A673 (cell line): ENCODE measurements at regions not wholly inside any gene's neighbourhood (a gene's known extent, or its start where the extent isn't known, plus 50 kb on each side); places are given as distances from the start of the nearest gene placed in this dataset.

Experiments
- CTCF ChIP-seq: fragments of 300-800, 200-600 bp; sonication (generic); conservative IDR thresholded peaks from 2 replicates; pipeline ENCODE4 v1.5.1; 2017; ENCODE audit warnings: low read depth, mild to moderate bottlenecking, antibody characterized with exemption, low read length, moderate library complexity, mixed read lengths
- EZH2 ChIP-seq: fragments of 200-600 bp; sonication (generic); IDR thresholded peaks from 2 replicates; pipeline ENCODE4 v1.6.1; 2017; ENCODE audit warnings: borderline replicate concordance, low read depth, mild to moderate bottlenecking, mixed read lengths, antibody characterized with exemption, low read length; ENCODE audit not compliant: poor library complexity, severe bottlenecking

DNA sequence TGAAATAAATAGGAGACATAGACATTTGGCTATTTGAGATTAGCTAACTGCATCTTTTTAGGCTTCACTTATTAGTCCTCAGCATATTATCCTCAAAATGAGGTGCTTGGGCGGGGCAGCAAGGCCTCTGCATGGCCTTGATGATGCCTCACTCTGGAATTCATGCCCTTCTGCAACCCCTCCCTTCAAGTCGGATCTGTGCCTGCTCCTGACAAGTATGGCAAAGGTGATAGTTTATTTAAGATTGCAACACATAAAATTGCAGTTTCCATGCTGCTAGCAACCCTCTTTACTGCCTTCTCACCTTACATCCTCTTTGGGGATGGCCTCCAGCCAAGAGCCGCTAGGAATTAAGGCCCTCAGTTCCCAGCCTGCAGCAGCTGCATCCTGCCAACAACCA lies 241.3 kb upstream of the ADARB2 start:
- TF ChIP-seq CTCF (no peak), EZH2 (no peak)
